IPS-20b (cell line): ENCODE measurements at regions not wholly inside any gene's neighbourhood (a gene's known extent, or its start where the extent isn't known, plus 50 kb on each side); places are given as distances from the start of the nearest gene placed in this dataset.

Experiments used
- H3K27ac ChIP-seq: one replicate; pipeline ENCODE4 v1.5.1; 2013; ENCODE audit warnings: low read length
- H3K27me3 ChIP-seq: 2 replicates; pipeline ENCODE4 v1.6.1; 2013; ENCODE audit warnings: mild to moderate bottlenecking, low read length, inconsistent platforms; ENCODE audit not compliant: insufficient read depth
- H3K36me3 ChIP-seq: 2 replicates; pipeline ENCODE4 v1.6.1; 2013; ENCODE audit warnings: low read depth, mild to moderate bottlenecking, inconsistent platforms, low read length, moderate library complexity; ENCODE audit not compliant: insufficient read depth
- H3K4me1 ChIP-seq: 2 replicates; pipeline ENCODE4 v1.6.1; 2013; ENCODE audit warnings: mild to moderate bottlenecking, control low read depth, inconsistent platforms, low read length, moderate library complexity; ENCODE audit not compliant: insufficient read depth
- H3K4me3 ChIP-seq: 2 replicates; pipeline ENCODE4 v1.5.1; 2013; ENCODE audit warnings: mild to moderate bottlenecking, low read length, inconsistent platforms
- H3K9ac ChIP-seq: 2 replicates; pipeline ENCODE4 v1.6.1; 2013; ENCODE audit warnings: low read depth, mild to moderate bottlenecking, inconsistent platforms, low read length, moderate library complexity
- H3K9me3 ChIP-seq: 2 replicates; pipeline ENCODE4 v1.6.1; 2013; ENCODE audit warnings: mild to moderate bottlenecking, low read depth, low read length, inconsistent platforms; ENCODE audit not compliant: insufficient read depth

DNA sequence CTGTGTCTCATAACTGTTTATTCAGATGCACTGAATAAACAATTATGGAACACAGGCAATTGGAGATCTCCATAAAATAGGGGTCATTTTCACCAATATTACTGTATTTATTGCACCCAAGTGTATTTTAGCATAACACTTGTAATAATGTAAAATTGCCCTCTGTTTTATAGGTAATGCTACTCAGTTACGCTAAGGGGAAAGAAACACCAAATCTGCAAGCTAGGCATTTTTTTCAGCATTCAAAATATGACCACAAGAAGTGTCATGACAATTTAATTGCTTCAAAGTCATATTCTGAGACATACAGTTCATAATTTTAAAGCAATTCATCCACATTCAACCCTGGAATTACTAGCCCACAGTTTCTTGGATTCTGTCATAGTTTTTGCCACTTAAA, 643.2 kb upstream of the NOX3 start:
- Histone ChIP-seq H3K36me3 (no peaks in the 10 kb centered on the region), H3K27ac (no peak overlapping the region), H3K4me3 (no peak overlapping the region)

DNA sequence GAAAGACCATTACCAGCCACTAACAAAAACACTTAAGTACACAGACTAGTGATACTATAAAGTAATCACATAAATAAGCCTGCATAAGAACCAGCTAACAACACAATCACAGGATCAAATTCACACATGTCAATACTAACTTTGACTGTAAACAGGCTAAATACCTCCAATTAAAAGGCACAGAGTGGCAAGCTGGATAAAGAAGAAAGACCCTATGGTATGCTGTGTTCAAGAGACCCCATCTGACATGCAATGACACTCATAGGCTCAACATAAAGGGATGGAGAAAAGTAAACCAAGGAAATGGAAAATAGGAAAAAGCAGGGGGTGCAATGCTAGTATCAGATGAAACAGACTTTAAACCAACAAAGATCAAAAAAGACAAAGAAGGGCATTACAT, 631.8 kb upstream of the NOX3 start:
- no peak overlapping the region for H3K27ac ChIP-seq
- H3K9ac ChIP-seq = no peak overlapping the region
- no peaks in the 10 kb centered on the region for H3K36me3 ChIP-seq
- H3K27me3 ChIP-seq = no peaks in the 10 kb centered on the region
- no peaks in the 10 kb centered on the region for H3K4me1 ChIP-seq
- H3K4me3 ChIP-seq = no peak overlapping the region
- H3K9me3 ChIP-seq = peaks cover 16% of the 10 kb centered on the region

More for the DNA sequence above, 643.2 kb upstream of the NOX3 start:
- Histone ChIP-seq H3K27me3 (no peaks in the 10 kb centered on the region), H3K9me3 (no peaks in the 10 kb centered on the region), H3K9ac (no peak overlapping the region), H3K4me1 (no peaks in the 10 kb centered on the region)

GRCh38 chr6:156082012-156082411, 626.4 kb upstream of the NOX3 start:
- peaks cover 10% of the 10 kb centered on the region; the same call in 1 of the 2 replicates for H3K9me3 ChIP-seq
- no peak overlapping the region for H3K9ac ChIP-seq
- H3K36me3 ChIP-seq = no peaks in the 10 kb centered on the region
- H3K4me3 ChIP-seq = no peak overlapping the region
- no peak overlapping the region for H3K27ac ChIP-seq
- no peaks in the 10 kb centered on the region for H3K4me1 ChIP-seq
- no peaks in the 10 kb centered on the region for H3K27me3 ChIP-seq

DNA sequence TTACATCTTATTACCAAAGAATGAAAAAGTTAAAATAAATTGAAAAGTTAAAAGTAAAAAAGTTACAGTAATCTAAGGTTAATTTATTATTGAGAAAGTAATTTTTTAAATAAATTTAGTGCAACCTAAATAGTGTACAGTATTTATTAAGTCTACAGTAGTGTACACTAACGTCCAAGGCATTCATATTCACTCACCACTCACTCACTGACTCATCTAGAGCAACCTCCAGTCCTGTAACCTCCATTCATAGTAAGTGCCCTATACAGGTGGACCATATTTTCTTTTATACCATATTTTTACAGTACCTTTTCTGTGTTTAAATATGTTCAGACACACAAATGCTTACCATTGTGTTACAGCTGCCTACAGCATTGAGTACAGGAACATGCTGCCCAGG, 624.7 kb upstream of the NOX3 start:
- H3K27ac ChIP-seq = no peak overlapping the region
- H3K36me3 ChIP-seq = no peaks in the 10 kb centered on the region
- H3K4me1 ChIP-seq = no peaks in the 10 kb centered on the region
- H3K9ac ChIP-seq = no peak overlapping the region
- peaks cover 10% of the 10 kb centered on the region; the same call in 1 of the 2 replicates for H3K9me3 ChIP-seq
- H3K27me3 ChIP-seq = no peaks in the 10 kb centered on the region
- H3K4me3 ChIP-seq = no peak overlapping the region

GRCh38 chr6:156068881-156069280, 613.2 kb upstream of the NOX3 start:
- Histone ChIP-seq H3K4me1 (no peaks in the 10 kb centered on the region), H3K9me3 (no peaks in the 10 kb centered on the region), H3K27me3 (no peaks in the 10 kb centered on the region), H3K9ac (no peak overlapping the region), H3K36me3 (no peaks in the 10 kb centered on the region), H3K4me3 (no peak overlapping the region), H3K27ac (no peak overlapping the region)

- Histone ChIP-seq H3K36me3 (no peaks in the 10 kb centered on the region), H3K27ac (no peak overlapping the region), H3K9ac (no peak overlapping the region), H3K4me1 (no peaks in the 10 kb centered on the region), H3K4me3 (no peak overlapping the region), H3K9me3 (no peaks in the 10 kb centered on the region), H3K27me3 (no peaks in the 10 kb centered on the region)
Measured at GRCh38 chr6:156065849-156066248, 610.2 kb upstream of the NOX3 start.

DNA sequence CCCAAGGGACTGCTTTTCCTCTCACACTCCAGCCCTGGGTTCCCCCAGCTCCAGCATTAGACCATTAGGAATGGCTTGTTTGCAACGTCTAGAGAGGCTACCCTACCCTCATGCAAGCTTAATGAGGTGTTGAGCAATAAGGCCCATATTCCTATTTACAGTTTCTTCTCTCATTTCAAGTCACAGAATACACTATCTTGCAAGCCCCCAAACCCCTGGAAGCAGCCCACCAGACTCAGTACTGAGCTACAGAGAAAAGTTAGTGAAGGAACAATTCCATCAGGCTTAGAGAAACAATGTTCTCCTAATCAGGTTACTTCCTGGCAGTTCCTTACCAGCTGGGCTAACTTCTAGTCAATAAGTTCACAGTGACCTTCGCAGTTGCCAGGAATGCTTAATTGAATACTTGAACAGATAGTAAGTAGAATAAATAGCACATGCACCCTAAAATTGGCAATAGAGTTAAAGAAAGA, 606.5 kb upstream of the NOX3 start:
- no peak overlapping the region for H3K9ac ChIP-seq
- H3K27ac ChIP-seq = no peak overlapping the region
- no peaks in the 10 kb centered on the region for H3K4me1 ChIP-seq
- H3K9me3 ChIP-seq = no peaks in the 10 kb centered on the region
- no peaks in the 10 kb centered on the region for H3K36me3 ChIP-seq
- H3K4me3 ChIP-seq = no peak overlapping the region
- no peaks in the 10 kb centered on the region for H3K27me3 ChIP-seq

DNA sequence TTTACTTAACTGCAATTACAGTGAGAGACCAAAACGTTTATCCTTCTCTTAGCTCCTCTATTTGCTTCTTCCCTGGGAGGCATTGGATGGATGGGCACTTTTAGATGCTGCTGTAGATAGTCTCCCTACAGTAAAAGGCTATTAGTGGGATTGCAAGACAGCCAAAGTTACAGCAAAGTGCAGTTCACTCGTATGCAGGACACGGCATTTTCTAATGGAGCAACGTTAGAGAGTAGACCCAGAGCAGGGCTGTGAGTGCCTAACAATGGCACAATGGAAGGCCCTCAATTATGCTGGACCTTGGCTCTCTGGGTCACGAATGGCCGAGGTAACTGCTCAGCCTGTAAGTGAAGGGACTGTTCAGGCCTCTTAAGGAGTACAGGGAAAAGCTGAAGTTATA, 605.8 kb upstream of the NOX3 start:
- H3K4me3 ChIP-seq = no peak overlapping the region
- H3K36me3 ChIP-seq = no peaks in the 10 kb centered on the region
- H3K4me1 ChIP-seq = no peaks in the 10 kb centered on the region
- no peaks in the 10 kb centered on the region for H3K27me3 ChIP-seq
- no peak overlapping the region for H3K9ac ChIP-seq
- no peaks in the 10 kb centered on the region for H3K9me3 ChIP-seq
- H3K27ac ChIP-seq = no peak overlapping the region

DNA sequence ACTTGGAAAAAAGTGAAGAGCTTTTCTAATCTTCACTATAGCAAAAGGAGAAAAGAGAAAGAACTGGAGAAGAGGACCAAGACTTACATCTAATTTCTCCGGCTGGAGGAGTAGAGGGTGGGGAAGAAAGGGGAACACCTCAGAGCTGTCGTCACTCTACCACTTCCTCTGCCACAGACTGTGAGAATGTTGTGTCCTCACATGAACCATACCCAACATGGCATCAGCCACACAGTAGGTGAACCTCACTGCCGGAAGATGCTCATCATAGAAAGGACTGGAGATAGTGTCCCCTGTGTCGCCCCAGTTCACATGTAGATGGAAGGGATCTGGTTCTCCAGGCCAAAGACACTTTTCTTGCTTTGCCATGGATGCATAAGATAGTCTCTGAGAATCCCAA, 604.4 kb upstream of the NOX3 start:
- H3K9me3 ChIP-seq = peaks cover 7% of the 10 kb centered on the region
- H3K27ac ChIP-seq = no peak overlapping the region
- no peaks in the 10 kb centered on the region for H3K27me3 ChIP-seq
- no peak overlapping the region for H3K9ac ChIP-seq
- H3K4me1 ChIP-seq = no peaks in the 10 kb centered on the region
- no peaks in the 10 kb centered on the region for H3K36me3 ChIP-seq
- H3K4me3 ChIP-seq = no peak overlapping the region

DNA sequence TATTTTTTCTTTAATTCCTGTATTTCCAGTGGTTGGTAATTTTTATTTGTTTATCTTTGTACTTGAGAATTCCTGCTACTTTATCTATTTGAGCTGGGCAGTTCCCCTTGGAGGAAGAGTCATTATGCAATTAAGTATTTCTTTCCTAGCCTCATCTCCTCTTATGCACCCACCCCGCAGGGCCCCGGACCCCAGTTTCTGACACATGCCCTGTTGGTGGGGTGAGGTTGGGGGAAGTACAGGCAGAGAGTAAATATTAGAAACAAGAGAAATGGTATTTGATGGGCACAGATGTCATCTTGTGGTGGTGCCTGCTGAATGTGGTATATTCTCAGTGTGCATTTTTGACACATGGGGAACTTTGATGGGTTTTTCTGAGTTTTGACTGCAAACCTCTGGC, 602.7 kb upstream of the NOX3 start:
- Histone ChIP-seq H3K27ac (no peak overlapping the region), H3K27me3 (no peaks in the 10 kb centered on the region), H3K9me3 (peaks cover 7% of the 10 kb centered on the region), H3K4me1 (no peaks in the 10 kb centered on the region), H3K4me3 (no peak overlapping the region), H3K9ac (no peak overlapping the region), H3K36me3 (no peaks in the 10 kb centered on the region)

- no peaks in the 10 kb centered on the region for H3K36me3 ChIP-seq
Measured at GRCh38 chr6:156057869-156058268, 602.2 kb upstream of the NOX3 start.

GRCh38 chr6:156056085-156056484, 600.4 kb upstream of the NOX3 start:
- H3K9ac ChIP-seq = no peak overlapping the region
- no peaks in the 10 kb centered on the region for H3K36me3 ChIP-seq

More at GRCh38 chr6:156057869-156058268, 602.2 kb upstream of the NOX3 start:
- Histone ChIP-seq H3K27ac (no peak overlapping the region), H3K4me1 (no peaks in the 10 kb centered on the region), H3K4me3 (no peak overlapping the region), H3K9ac (no peak overlapping the region), H3K27me3 (no peaks in the 10 kb centered on the region), H3K9me3 (peaks cover 7% of the 10 kb centered on the region)

GRCh38 chr6:156053626-156054025, 598.0 kb upstream of the NOX3 start:
- Histone ChIP-seq H3K4me3 (no peak overlapping the region), H3K4me1 (no peaks in the 10 kb centered on the region), H3K9ac (no peak overlapping the region), H3K27ac (no peak overlapping the region), H3K27me3 (no peaks in the 10 kb centered on the region), H3K36me3 (no peaks in the 10 kb centered on the region), H3K9me3 (peaks cover 7% of the 10 kb centered on the region)

More at GRCh38 chr6:156056085-156056484, 600.4 kb upstream of the NOX3 start:
- H3K27me3 ChIP-seq = no peaks in the 10 kb centered on the region
- no peak overlapping the region for H3K27ac ChIP-seq
- H3K4me1 ChIP-seq = no peaks in the 10 kb centered on the region
- peaks cover 7% of the 10 kb centered on the region for H3K9me3 ChIP-seq
- H3K4me3 ChIP-seq = no peak overlapping the region
